OCI-LY3 (cell line): ENCODE measurements at regions not wholly inside any gene's neighbourhood (a gene's known extent, or its start where the extent isn't known, plus 50 kb on each side); places are given as distances from the start of the nearest gene placed in this dataset.

Experiments
- H2AFZ ChIP-seq: fragments of 200-600, 300-600 bp; shearing (Covaris generic); 2 replicates; pipeline ENCODE4 v1.6.0; 2014; ENCODE audit warnings: antibody characterized with exemption, low read depth, low read length
- H3K27ac ChIP-seq: fragments of 200-600, 300-600 bp; sonication (generic); 2 replicates; pipeline ENCODE4 v1.5.1; 2014; ENCODE audit warnings: mild to moderate bottlenecking, low read length, moderate library complexity, mixed read lengths
- H3K27me3 ChIP-seq: fragments of 200-600, 300-600 bp; sonication (generic); 2 replicates; pipeline ENCODE4 v1.6.1; 2014; ENCODE audit warnings: low read depth, low read length, mixed read lengths
- H3K36me3 ChIP-seq: fragments of 200-600, 300-600 bp; sonication (generic); replicated peaks from 2 replicates; pipeline ENCODE3; 2014; ENCODE audit warnings: low read depth, low read length, mixed read lengths
- H3K4me1 ChIP-seq: fragments of 300-600, 200-600 bp; sonication (generic); 2 replicates; pipeline ENCODE4 v1.6.1; 2014; ENCODE audit warnings: low read length, mixed read lengths
- H3K4me2 ChIP-seq: fragments of 200-600, 300-600 bp; sonication (generic); 2 replicates; pipeline ENCODE4 v1.6.1; 2014; ENCODE audit warnings: low read length, mixed read lengths
- H3K4me3 ChIP-seq: fragments of 300-600, 200-600 bp; sonication (generic); 2 replicates; pipeline ENCODE4 v1.5.1; 2014; ENCODE audit warnings: antibody characterized with exemption, mild to moderate bottlenecking, low read length, moderate library complexity
- H3K79me2 ChIP-seq: fragments of 300-600, 200-600 bp; shearing (Covaris generic); 2 replicates; pipeline ENCODE4 v1.6.1; 2014; ENCODE audit warnings: mild to moderate bottlenecking, low read length, mixed read lengths
- H3K9ac ChIP-seq: fragments of 300-600, 200-600 bp; shearing (Covaris generic); 2 replicates; pipeline ENCODE4 v1.6.0; 2014; ENCODE audit warnings: mild to moderate bottlenecking, low read length, moderate library complexity
- H3K9me3 ChIP-seq: fragments of 200-600, 300-600 bp; shearing (Covaris generic); 2 replicates; pipeline ENCODE4 v1.6.1; 2014; ENCODE audit warnings: low read length, mixed read lengths; ENCODE audit not compliant: insufficient read depth
- H4K20me1 ChIP-seq: fragments of 200-600, 300-600 bp; sonication (generic); 2 replicates; pipeline ENCODE4 v1.6.1; 2016; ENCODE audit warnings: low read length, mixed read lengths; ENCODE audit not compliant: insufficient read depth
- CTCF ChIP-seq: fragments of 200-600, 300-600 bp; sonication (generic); IDR thresholded peaks from 2 replicates; pipeline ENCODE4 v1.5.1; 2014; ENCODE audit warnings: antibody characterized with exemption, low read length, low read depth
- EZH2phosphoT487 ChIP-seq: fragments of 200-600 bp; shearing (Covaris generic); IDR thresholded peaks from 2 replicates; pipeline ENCODE4 v1.6.1; 2018; ENCODE audit warnings: antibody characterized with exemption, mixed run types, low read depth

- Histone ChIP-seq H3K9me3 (no peaks in the 10 kb centered on the region), H3K9ac (no peak overlapping the region), H3K27me3 (no peaks in the 10 kb centered on the region), H3K27ac (no peak overlapping the region), H3K4me2 (no peak overlapping the region), H3K4me1 (no peaks in the 10 kb centered on the region), H4K20me1 (no peaks in the 10 kb centered on the region), H3K4me3 (no peak overlapping the region), H3K79me2 (no peaks in the 10 kb centered on the region), H3K36me3 (no peaks in the 10 kb centered on the region), H2AFZ (no peak overlapping the region)
- TF ChIP-seq EZH2phosphoT487 (no peak), CTCF (no peak)
Measured at GRCh38 chr7:80309971-80310549, 175.4 kb downstream of the GNAI1 start.

GRCh38 chr7:80309377-80309776, 174.7 kb downstream of the GNAI1 start:
- H3K4me1 ChIP-seq = no peaks in the 10 kb centered on the region
- TF ChIP-seq CTCF = no peak
- no peak for TF ChIP-seq EZH2phosphoT487
- H3K27ac ChIP-seq = no peak overlapping the region
- no peaks in the 10 kb centered on the region for H3K36me3 ChIP-seq
- H3K27me3 ChIP-seq = no peaks in the 10 kb centered on the region
- H3K9me3 ChIP-seq = no peaks in the 10 kb centered on the region
- no peak overlapping the region for H3K9ac ChIP-seq
- no peaks in the 10 kb centered on the region for H3K79me2 ChIP-seq
- H4K20me1 ChIP-seq = no peaks in the 10 kb centered on the region
- no peak overlapping the region for H3K4me3 ChIP-seq
- no peak overlapping the region for H2AFZ ChIP-seq
- H3K4me2 ChIP-seq = no peak overlapping the region

GRCh38 chr7:80307227-80307856, 172.7 kb downstream of the GNAI1 start:
- Histone ChIP-seq H3K4me1 (no peaks in the 10 kb centered on the region), H3K4me2 (no peak overlapping the region), H3K27ac (no peak overlapping the region), H3K36me3 (no peaks in the 10 kb centered on the region), H3K9ac (no peak overlapping the region), H3K79me2 (no peaks in the 10 kb centered on the region), H3K9me3 (no peaks in the 10 kb centered on the region), H3K4me3 (no peak overlapping the region), H2AFZ (no peak overlapping the region), H4K20me1 (no peaks in the 10 kb centered on the region), H3K27me3 (no peaks in the 10 kb centered on the region)
- TF ChIP-seq EZH2phosphoT487 (no peak), CTCF (no peak)

- Histone ChIP-seq H4K20me1 (no peaks in the 10 kb centered on the region), H3K4me3 (no peak overlapping the region), H3K36me3 (no peaks in the 10 kb centered on the region), H2AFZ (no peak overlapping the region), H3K79me2 (no peaks in the 10 kb centered on the region), H3K9me3 (no peaks in the 10 kb centered on the region), H3K27ac (no peak overlapping the region), H3K9ac (no peak overlapping the region), H3K27me3 (no peaks in the 10 kb centered on the region), H3K4me2 (no peak overlapping the region), H3K4me1 (no peaks in the 10 kb centered on the region)
- TF ChIP-seq CTCF (no peak), EZH2phosphoT487 (no peak)
Measured at GRCh38 chr7:80303315-80303714, 168.7 kb downstream of the GNAI1 start.
